GM12891 (cell line): ENCODE measurements at regions not wholly inside any gene's neighbourhood (a gene's known extent, or its start where the extent isn't known, plus 50 kb on each side); places are given as distances from the start of the nearest gene placed in this dataset.

Experiments
- POLR2A ChIP-seq: IDR thresholded peaks from 2 replicates; pipeline ENCODE4 v1.6.1; 2011; ENCODE audit warnings: low read depth, low read length, control low read depth
- POU2F2 ChIP-seq: IDR thresholded peaks from 2 replicates; pipeline ENCODE4 v1.6.1; 2011; ENCODE audit warnings: low read depth, mild to moderate bottlenecking, control low read depth, low read length, moderate library complexity

GRCh38 chr6:120302041-120302440 lies 952.5 kb upstream of the MAN1A1 start:
- TF ChIP-seq POLR2A (no peak), POU2F2 (no peak)
